ENCODE measurements at regions not wholly inside any gene's neighbourhood (a gene's known extent, or its start where the extent isn't known, plus 50 kb on each side); places are given as distances from the start of the nearest gene placed in this dataset.

- no peak for TF ChIP-seq CTCF (IDR thresholded peaks at IDR 0.05)
- TF ChIP-seq POLR2A (IDR thresholded peaks at IDR 0.05), result no peak
- TF ChIP-seq EP300 (IDR thresholded peaks at IDR 0.05; ENCODE audit: low read depth), result no peak
- TF ChIP-seq POLR2AphosphoS5 (IDR thresholded peaks at IDR 0.05), result no peak
Observed at GRCh38 chr1:234782105-234782751, 172.2 kb upstream of the IRF2BP2 start.

Data from transverse colon (tissue), 4 donors.